A673 (cell line): ENCODE measurements at regions not wholly inside any gene's neighbourhood (a gene's known extent, or its start where the extent isn't known, plus 50 kb on each side); places are given as distances from the start of the nearest gene placed in this dataset.
"Not testable (repeated sequence)": the region's sequence is repeated elsewhere in the genome, so short reads cannot be mapped to it uniquely, and the experiment has no call there.

Experiments
- EZH2 ChIP-seq: fragments of 200-600 bp; sonication (generic); IDR thresholded peaks from 2 replicates; pipeline ENCODE4 v1.6.1; 2017; ENCODE audit warnings: borderline replicate concordance, low read depth, mild to moderate bottlenecking, mixed read lengths, antibody characterized with exemption, low read length; ENCODE audit not compliant: poor library complexity, severe bottlenecking
- TF ChIP-seq, protein P1 (sequence below): fragments of 300-800, 200-600 bp; sonication (generic); conservative IDR thresholded peaks from 2 replicates; pipeline ENCODE4 v1.5.1; 2017; ENCODE audit warnings: low read depth, mild to moderate bottlenecking, antibody characterized with exemption, low read length, moderate library complexity, mixed read lengths

DNA sequence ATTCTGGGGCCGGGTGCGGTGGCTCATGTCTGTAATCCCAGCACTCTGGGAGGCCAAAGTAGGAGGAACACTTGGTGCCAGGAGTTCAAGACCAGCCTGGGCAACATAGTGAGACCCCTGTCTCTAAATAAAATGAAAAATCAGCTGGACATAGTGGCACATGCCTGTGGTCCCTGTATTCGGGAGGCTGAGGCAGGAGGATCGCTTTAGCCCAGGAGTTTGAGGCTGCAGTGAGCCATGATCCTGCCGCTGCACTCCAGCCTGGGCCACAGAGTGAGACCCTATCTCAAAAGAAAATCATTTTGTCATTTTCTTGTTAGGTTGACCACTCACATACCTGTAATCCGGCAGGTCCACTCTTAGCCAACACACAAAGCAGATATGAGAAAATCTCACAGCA is 63.6 kb upstream of the IQSEC1 start:
- TF ChIP-seq, protein P1, sequence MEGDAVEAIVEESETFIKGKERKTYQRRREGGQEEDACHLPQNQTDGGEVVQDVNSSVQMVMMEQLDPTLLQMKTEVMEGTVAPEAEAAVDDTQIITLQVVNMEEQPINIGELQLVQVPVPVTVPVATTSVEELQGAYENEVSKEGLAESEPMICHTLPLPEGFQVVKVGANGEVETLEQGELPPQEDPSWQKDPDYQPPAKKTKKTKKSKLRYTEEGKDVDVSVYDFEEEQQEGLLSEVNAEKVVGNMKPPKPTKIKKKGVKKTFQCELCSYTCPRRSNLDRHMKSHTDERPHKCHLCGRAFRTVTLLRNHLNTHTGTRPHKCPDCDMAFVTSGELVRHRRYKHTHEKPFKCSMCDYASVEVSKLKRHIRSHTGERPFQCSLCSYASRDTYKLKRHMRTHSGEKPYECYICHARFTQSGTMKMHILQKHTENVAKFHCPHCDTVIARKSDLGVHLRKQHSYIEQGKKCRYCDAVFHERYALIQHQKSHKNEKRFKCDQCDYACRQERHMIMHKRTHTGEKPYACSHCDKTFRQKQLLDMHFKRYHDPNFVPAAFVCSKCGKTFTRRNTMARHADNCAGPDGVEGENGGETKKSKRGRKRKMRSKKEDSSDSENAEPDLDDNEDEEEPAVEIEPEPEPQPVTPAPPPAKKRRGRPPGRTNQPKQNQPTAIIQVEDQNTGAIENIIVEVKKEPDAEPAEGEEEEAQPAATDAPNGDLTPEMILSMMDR = not testable (repeated sequence)
- TF ChIP-seq EZH2 = not testable (repeated sequence)
